RWPE2 (cell line): ENCODE measurements at regions not wholly inside any gene's neighbourhood (a gene's known extent, or its start where the extent isn't known, plus 50 kb on each side); places are given as distances from the start of the nearest gene placed in this dataset.

ENCODE experiments used
- ATAC-seq: fragments of 200-7000 bp; cut with Tn5 transposase; 3 replicates; pipeline ENCODE4 v1.9.1; 2021; ENCODE audit warnings: low read depth
- DNase-seq: peaks from one replicate; pipeline ENCODE4 v3.0.0-alpha.2; 2020; ENCODE audit warnings: low spot score
- H3K27ac ChIP-seq: fragments of 450-650 bp; 2 replicates; pipeline ENCODE4 v1.5.1; 2017; ENCODE audit warnings: mild to moderate bottlenecking; ENCODE audit not compliant: poor library complexity, severe bottlenecking
- H3K27me3 ChIP-seq: fragments of 250-450 bp; sonication (Bioruptor Pico); 2 replicates; pipeline ENCODE4 v1.5.1; 2021; ENCODE audit warnings: mild to moderate bottlenecking, moderate library complexity; ENCODE audit not compliant: insufficient read depth, poor library complexity, severe bottlenecking
- H3K36me3 ChIP-seq: fragments of 250-450 bp; sonication (Bioruptor Pico); 2 replicates; pipeline ENCODE4 v1.5.1; 2020; ENCODE audit warnings: low read depth, mild to moderate bottlenecking, moderate library complexity
- H3K4me1 ChIP-seq: fragments of 250-450 bp; sonication (Bioruptor Pico); 2 replicates; pipeline ENCODE4 v1.5.1; 2021; ENCODE audit warnings: mild to moderate bottlenecking, moderate library complexity; ENCODE audit not compliant: insufficient read depth, poor library complexity, severe bottlenecking
- H3K4me3 ChIP-seq: fragments of 250-450 bp; sonication (Bioruptor Pico); 2 replicates; pipeline ENCODE4 v1.5.1; 2021; ENCODE audit warnings: mild to moderate bottlenecking, moderate library complexity; ENCODE audit not compliant: severe bottlenecking
- H3K9me3 ChIP-seq: fragments of 250-450 bp; sonication (Bioruptor Pico); 2 replicates; pipeline ENCODE4 v1.5.1; 2021; ENCODE audit warnings: mild to moderate bottlenecking, moderate library complexity; ENCODE audit not compliant: severe bottlenecking
- CTCF ChIP-seq: fragments of 450-650 bp; IDR thresholded peaks from one replicate; pipeline ENCODE4 v1.5.1; 2017; ENCODE audit warnings: mild to moderate bottlenecking, moderate library complexity; ENCODE audit not compliant: poor library complexity, severe bottlenecking

- H3K4me3 ChIP-seq = no peak overlapping the region
- H3K9me3 ChIP-seq = no peaks in the 10 kb centered on the region
- no peaks in the 10 kb centered on the region for H3K36me3 ChIP-seq
- no peak overlapping the region for H3K27ac ChIP-seq
- no peak for TF ChIP-seq CTCF
- ATAC-seq = no peak
- no peaks in the 10 kb centered on the region for H3K4me1 ChIP-seq
- no peaks in the 10 kb centered on the region for H3K27me3 ChIP-seq
- DNase-seq = no peak
These were observed 133.4 kb downstream of the ACTBL2 start for GRCh38 chr5:57349214-57349613.

- H3K27ac ChIP-seq = no peak overlapping the region
- no peak overlapping the region for H3K4me3 ChIP-seq
- DNase-seq (no peak), ATAC-seq (no peak)
- H3K36me3 ChIP-seq = no peaks in the 10 kb centered on the region
- no peaks in the 10 kb centered on the region for H3K4me1 ChIP-seq
- no peaks in the 10 kb centered on the region for H3K9me3 ChIP-seq
- TF ChIP-seq CTCF = no peak
- no peaks in the 10 kb centered on the region for H3K27me3 ChIP-seq
These were observed 134.1 kb downstream of the ACTBL2 start for GRCh38 chr5:57348376-57349140.

DNA sequence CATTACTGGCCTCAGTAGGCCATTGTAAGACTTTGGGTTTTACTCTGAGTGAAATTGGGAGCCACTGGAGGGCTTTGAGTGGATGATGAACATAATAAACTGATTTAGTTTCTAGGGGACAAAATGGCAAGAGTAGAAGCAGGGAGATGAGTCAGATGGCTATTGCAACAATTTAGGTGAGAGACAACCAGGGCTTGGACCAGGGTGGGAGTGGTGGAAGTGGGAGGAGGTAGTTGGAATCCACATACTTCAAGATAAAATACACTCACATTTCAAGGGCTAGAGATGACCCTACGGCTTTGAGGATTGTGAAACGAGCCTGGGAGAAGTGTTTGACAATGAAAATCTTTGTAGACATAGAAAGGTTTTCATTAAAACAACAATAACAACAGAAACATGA is 136.3 kb downstream of the ACTBL2 start:
- H3K9me3 ChIP-seq = no peaks in the 10 kb centered on the region
- DNase-seq (no peak), ATAC-seq (no peak)
- H3K27ac ChIP-seq = no peak overlapping the region
- no peaks in the 10 kb centered on the region for H3K4me1 ChIP-seq
- no peak for TF ChIP-seq CTCF
- H3K4me3 ChIP-seq = no peak overlapping the region
- no peaks in the 10 kb centered on the region for H3K27me3 ChIP-seq
- no peaks in the 10 kb centered on the region for H3K36me3 ChIP-seq

DNA sequence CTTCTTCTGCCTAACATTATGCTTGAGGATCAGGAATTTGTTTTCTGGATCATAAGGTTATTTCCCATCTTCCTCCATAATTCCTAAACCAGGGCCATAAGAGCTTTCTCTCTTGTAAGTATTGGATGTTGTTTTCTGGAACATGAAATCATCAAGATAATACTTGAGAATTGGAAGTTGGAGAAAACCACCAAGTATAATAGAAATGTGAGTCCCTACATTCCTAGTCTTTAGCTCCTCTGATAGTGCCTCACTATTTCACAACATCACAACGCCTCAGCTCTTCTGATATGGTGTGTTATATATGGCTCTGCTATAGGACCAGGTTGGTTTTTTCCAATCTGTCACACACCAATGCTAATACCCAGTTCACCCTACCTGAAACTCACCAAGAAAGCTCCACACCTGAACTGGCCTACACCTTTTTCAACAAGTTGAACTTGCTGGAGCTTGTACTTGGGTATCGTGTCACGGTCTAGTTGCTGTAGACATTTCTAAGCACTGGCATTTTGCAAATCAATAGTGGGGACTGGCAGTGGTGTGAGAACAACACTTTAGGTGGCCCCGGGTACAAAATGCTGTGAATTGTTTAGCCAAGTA is 141.1 kb downstream of the ACTBL2 start:
- ATAC-seq = no peak
- TF ChIP-seq CTCF = no peak
- no peaks in the 10 kb centered on the region for H3K9me3 ChIP-seq
- DNase-seq = no peak
- no peaks in the 10 kb centered on the region for H3K36me3 ChIP-seq
- no peaks in the 10 kb centered on the region for H3K27me3 ChIP-seq
- no peak overlapping the region for H3K4me3 ChIP-seq
- no peak overlapping the region for H3K27ac ChIP-seq
- no peaks in the 10 kb centered on the region for H3K4me1 ChIP-seq

DNA sequence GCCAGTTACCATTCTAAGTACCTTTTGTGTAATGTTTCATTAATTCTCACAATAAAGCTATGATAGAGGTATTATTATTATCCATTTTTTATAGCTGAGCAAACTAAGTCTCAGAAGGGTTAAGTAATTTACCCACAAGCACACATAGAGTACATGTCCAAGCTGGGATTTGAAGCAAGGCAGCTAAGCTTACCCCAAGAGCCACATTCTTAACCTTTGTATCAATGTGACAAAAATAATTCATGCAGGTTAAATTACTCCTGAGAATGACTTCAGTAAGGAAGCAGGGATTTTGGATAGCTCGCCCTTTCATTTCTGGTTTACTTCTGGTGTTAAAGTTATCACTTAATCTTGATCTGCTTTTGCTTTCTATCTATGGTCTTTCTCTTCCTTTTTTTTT is 141.9 kb downstream of the ACTBL2 start:
- Histone ChIP-seq H3K4me1 (no peaks in the 10 kb centered on the region), H3K36me3 (no peaks in the 10 kb centered on the region), H3K27me3 (no peaks in the 10 kb centered on the region), H3K9me3 (no peaks in the 10 kb centered on the region), H3K27ac (no peak overlapping the region), H3K4me3 (no peak overlapping the region)
- DNase-seq (no peak), ATAC-seq (no peak)
- no peak for TF ChIP-seq CTCF
